ENCODE measurements at regions not wholly inside any gene's neighbourhood (a gene's known extent, or its start where the extent isn't known, plus 50 kb on each side); places are given as distances from the start of the nearest gene placed in this dataset.

DNA sequence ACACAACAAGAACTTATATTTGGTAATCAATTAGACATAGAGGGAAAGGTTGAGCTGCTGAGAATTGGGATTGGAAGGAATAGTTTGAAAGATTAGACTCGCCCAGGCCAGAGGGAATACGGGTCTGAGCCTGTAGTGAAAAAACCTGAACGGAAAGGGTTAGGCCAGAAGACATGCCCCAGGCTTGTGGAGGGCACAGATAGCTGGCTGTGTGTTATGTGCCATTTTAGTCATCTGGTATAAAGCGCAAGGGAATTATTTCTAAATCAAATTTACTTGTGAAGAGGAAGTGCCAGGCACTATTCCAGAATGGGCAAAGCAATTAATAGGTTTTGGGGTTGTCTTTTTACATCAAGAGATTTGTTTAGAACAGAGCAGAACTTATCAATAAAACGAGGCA, 187.5 kb upstream of the ANKRD50 start:
- intact Hi-C loops (cut with DNase I, micrococcal nuclease), result no loop called here
- ATAC-seq (no peak), DNase-seq (no peak)
- TF ChIP-seq, protein P1, sequence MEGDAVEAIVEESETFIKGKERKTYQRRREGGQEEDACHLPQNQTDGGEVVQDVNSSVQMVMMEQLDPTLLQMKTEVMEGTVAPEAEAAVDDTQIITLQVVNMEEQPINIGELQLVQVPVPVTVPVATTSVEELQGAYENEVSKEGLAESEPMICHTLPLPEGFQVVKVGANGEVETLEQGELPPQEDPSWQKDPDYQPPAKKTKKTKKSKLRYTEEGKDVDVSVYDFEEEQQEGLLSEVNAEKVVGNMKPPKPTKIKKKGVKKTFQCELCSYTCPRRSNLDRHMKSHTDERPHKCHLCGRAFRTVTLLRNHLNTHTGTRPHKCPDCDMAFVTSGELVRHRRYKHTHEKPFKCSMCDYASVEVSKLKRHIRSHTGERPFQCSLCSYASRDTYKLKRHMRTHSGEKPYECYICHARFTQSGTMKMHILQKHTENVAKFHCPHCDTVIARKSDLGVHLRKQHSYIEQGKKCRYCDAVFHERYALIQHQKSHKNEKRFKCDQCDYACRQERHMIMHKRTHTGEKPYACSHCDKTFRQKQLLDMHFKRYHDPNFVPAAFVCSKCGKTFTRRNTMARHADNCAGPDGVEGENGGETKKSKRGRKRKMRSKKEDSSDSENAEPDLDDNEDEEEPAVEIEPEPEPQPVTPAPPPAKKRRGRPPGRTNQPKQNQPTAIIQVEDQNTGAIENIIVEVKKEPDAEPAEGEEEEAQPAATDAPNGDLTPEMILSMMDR (IDR thresholded peaks at IDR 0.05), result no peak
- Histone ChIP-seq H3K4me1 (ENCODE audit: low read depth) (no peaks in the 10 kb centered on the region), H3K4me3 (no peak overlapping the region), H3K9me3 (no peaks in the 10 kb centered on the region), H3K36me3 (ENCODE audit: low read depth) (no peaks in the 10 kb centered on the region)

DNA sequence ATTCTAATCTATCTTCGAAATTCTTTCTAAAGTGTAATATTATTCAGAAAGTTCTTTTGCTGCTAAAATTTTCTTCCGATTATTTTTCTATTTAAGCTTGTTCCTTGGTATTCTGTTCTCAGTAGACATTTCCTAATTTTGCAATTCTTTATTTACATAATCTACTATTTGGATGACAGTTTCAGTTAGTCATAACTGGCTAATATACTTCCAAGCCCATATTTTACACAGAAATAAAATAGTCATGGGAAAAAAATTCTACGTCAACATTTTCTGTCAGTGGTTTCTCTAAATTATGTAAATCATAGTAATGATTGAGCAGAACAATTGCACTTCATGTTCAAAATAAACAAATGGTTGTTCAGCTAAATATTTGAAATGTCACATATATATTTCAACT, 178.0 kb upstream of the ANKRD50 start:
- intact Hi-C loops (cut with DNase I, micrococcal nuclease), result no loop called here
- TF ChIP-seq, protein P1 (IDR thresholded peaks at IDR 0.05), result no peak
- H3K4me1 ChIP-seq (ENCODE audit: low read depth), result no peaks in the 10 kb centered on the region
- ATAC-seq (no peak), DNase-seq (no peak)
- H3K4me3 ChIP-seq, result no peak overlapping the region
- no peaks in the 10 kb centered on the region for H3K9me3 ChIP-seq
- H3K36me3 ChIP-seq (ENCODE audit: low read depth), result no peaks in the 10 kb centered on the region

DNA sequence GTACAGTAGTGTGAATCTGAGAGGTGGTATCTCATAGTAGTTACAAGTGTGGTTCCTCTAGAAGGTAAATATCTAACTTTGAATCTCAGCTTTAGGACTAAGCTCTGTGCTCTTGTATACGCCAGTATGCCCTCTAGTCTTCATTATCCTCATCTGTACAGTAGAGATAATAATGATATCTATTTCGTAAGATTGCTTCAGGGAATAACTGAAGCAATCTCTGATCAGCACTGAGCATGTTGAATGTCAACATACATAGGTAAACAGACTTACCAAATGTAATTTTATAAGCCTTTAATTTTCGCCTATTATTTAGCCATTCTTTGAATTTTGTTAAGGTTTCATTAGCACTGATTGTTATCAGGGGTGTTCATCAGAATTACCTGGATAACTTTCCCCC, 175.2 kb upstream of the ANKRD50 start:
- no peaks in the 10 kb centered on the region for H3K9me3 ChIP-seq
- intact Hi-C loops (cut with DNase I, micrococcal nuclease), result no loop called here
- H3K4me3 ChIP-seq, result no peak overlapping the region
- DNase-seq (no peak), ATAC-seq (no peak)
- H3K36me3 ChIP-seq (ENCODE audit: low read depth), result no peaks in the 10 kb centered on the region
- TF ChIP-seq, protein P1 (IDR thresholded peaks at IDR 0.05), result no peak
- no peaks in the 10 kb centered on the region for H3K4me1 ChIP-seq (ENCODE audit: low read depth)

DNA sequence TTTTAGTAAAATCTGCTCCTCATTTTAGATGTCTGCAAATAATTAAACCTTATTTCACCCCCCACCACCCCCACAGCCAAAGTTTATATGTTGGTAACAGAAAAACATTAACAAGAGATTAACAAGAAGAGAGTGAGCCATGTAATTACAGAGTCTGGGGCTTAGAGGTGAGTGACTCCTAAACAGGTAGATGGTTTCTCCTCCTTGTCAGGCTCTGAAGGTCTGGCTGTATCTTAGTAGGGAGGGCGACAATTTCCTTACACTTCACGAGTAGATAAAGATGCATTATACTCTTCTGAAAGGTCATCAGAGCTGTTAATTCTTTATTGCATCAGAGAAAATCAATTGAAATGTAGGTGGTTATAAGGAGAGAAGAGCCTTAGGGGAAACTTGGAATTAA, 171.8 kb upstream of the ANKRD50 start:
- no peak for DNase-seq
- Histone ChIP-seq H3K4me3 (no peak overlapping the region), H3K4me1 (ENCODE audit: low read depth) (no peaks in the 10 kb centered on the region), H3K36me3 (ENCODE audit: low read depth) (no peaks in the 10 kb centered on the region), H3K9me3 (no peaks in the 10 kb centered on the region)
- TF ChIP-seq, protein P1 (IDR thresholded peaks at IDR 0.05), result no peak
- no peak for ATAC-seq
- intact Hi-C loops (cut with DNase I, micrococcal nuclease), result no loop called here

DNA sequence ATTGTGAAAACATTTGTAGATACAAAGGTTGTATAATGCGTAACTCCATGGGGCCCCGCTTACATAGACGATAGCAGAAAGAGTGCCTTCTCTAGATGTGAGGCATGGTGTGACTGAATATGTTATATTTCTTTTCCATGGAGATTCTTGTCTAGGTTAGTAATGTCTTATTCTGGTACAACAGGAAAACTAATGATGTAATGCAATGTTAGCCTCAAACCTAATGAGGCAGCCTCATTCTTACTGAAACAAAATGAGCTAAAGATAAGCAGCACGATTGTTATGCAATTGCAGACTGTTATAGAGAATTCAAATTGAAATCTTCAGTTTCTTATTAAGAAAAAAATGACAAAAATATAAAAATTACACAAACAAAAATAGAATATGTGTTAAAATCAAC, 171.1 kb upstream of the ANKRD50 start:
- no peak overlapping the region for H3K4me3 ChIP-seq
- ATAC-seq, result no peak
- intact Hi-C loops (cut with DNase I, micrococcal nuclease), result no loop called here
- H3K4me1 ChIP-seq (ENCODE audit: low read depth), result no peaks in the 10 kb centered on the region
- no peaks in the 10 kb centered on the region for H3K9me3 ChIP-seq
- TF ChIP-seq, protein P1 (IDR thresholded peaks at IDR 0.05), result no peak
- no peak for DNase-seq
- H3K36me3 ChIP-seq (ENCODE audit: low read depth), result no peaks in the 10 kb centered on the region

DNA sequence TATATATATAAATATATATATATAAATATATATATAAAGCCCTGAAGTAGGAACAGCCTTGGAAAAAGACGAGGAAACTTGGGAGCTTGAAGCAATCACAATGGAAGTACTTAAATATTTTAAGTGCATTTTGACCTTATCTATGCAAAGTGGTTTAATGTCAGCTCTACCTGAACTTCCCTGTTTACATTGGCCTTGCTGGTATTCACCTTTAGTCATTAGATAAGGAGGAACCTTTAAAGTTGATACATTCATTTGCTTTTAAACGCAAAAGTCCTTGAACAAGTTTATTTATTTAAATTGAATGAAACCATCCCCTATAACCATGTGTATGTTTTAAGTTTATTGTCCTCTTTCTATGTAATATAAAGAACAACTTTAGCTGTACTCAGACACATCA, 166.7 kb upstream of the ANKRD50 start:
- Histone ChIP-seq H3K4me1 (ENCODE audit: low read depth) (no peaks in the 10 kb centered on the region), H3K36me3 (ENCODE audit: low read depth) (no peaks in the 10 kb centered on the region), H3K4me3 (no peak overlapping the region), H3K9me3 (peaks cover 4% of the 10 kb centered on the region)
- intact Hi-C loops (cut with DNase I, micrococcal nuclease), result no loop called here
- ATAC-seq (no peak), DNase-seq (no peak)
- TF ChIP-seq, protein P1 (IDR thresholded peaks at IDR 0.05), result no peak

Data from mucosa of descending colon (tissue), 3 donors.